Ishikawa (cell line): ENCODE measurements at regions not wholly inside any gene's neighbourhood (a gene's known extent, or its start where the extent isn't known, plus 50 kb on each side); places are given as distances from the start of the nearest gene placed in this dataset.
A peak's percentile ranks its signal among the peaks of the same experiment; 100 is the strongest.

Experiments
- CEBPB ChIP-seq: IDR thresholded peaks from 2 replicates; pipeline ENCODE4 v1.6.1; 2012
- CREB1 ChIP-seq: IDR thresholded peaks from 2 replicates; pipeline ENCODE4 v1.6.1; 2012; ENCODE audit warnings: low read depth
- EGR1 ChIP-seq: IDR thresholded peaks from 2 replicates; pipeline ENCODE4 v1.6.1; 2012
- EP300 ChIP-seq: IDR thresholded peaks from 2 replicates; pipeline ENCODE4 v1.6.1; 2012; ENCODE audit warnings: borderline replicate concordance
- FOXM1 ChIP-seq: IDR thresholded peaks from 2 replicates; pipeline ENCODE4 v1.6.1; 2012; ENCODE audit warnings: low read depth, borderline replicate concordance
- NFIC ChIP-seq: IDR thresholded peaks from 2 replicates; pipeline ENCODE4 v1.6.1; 2012
- RAD21 ChIP-seq: IDR thresholded peaks from 2 replicates; pipeline ENCODE4 v1.6.1; 2012; ENCODE audit warnings: low read depth
- REST ChIP-seq: IDR thresholded peaks from 2 replicates; pipeline ENCODE4 v1.6.1; 2012; ENCODE audit warnings: low read depth, mild to moderate bottlenecking
- TAF1 ChIP-seq: IDR thresholded peaks from 2 replicates; pipeline ENCODE4 v1.6.1; 2012; ENCODE audit warnings: low read depth, mild to moderate bottlenecking
- TCF12 ChIP-seq: IDR thresholded peaks from 2 replicates; pipeline ENCODE4 v1.6.1; 2012; ENCODE audit warnings: low read depth
- TEAD4 ChIP-seq: IDR thresholded peaks from 2 replicates; pipeline ENCODE4 v1.6.1; 2012
- USF1 ChIP-seq: IDR thresholded peaks from 2 replicates; pipeline ENCODE4 v1.6.1; 2012
- YY1 ChIP-seq: IDR thresholded peaks from 2 replicates; pipeline ENCODE4 v1.6.1; 2012; ENCODE audit warnings: low read depth
- ZBTB7A ChIP-seq: IDR thresholded peaks from 2 replicates; pipeline ENCODE4 v1.6.1; 2012; ENCODE audit warnings: low read depth
- TF ChIP-seq, protein P1 (sequence below): IDR thresholded peaks from 2 replicates; pipeline ENCODE4 v1.6.1; 2012

DNA sequence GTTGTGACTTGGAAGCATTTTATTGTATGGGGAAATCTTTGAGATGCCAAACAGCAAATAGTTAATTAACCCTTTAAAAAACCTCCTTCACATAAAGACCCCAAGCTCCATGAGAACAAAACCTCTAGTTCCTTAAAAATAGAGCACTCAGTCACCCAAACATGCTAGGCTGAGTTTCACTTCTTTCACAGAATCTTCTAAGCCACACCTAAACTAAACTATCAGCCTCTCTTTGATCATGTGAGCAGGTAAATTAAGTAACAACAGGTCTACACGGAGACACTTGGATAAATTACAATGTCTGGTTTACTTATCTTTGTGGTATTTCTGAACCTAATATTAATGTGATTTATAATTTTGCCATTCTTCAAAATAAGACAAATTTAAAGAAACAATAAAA lies 205.2 kb upstream of the MARCKS start:
- TF ChIP-seq, protein P1, sequence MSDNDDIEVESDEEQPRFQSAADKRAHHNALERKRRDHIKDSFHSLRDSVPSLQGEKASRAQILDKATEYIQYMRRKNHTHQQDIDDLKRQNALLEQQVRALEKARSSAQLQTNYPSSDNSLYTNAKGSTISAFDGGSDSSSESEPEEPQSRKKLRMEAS = no peak
- TF ChIP-seq EGR1 (no peak), TCF12 (no peak), TEAD4 (no peak), EP300 (no peak), ZBTB7A (no peak), CEBPB (no peak)

DNA sequence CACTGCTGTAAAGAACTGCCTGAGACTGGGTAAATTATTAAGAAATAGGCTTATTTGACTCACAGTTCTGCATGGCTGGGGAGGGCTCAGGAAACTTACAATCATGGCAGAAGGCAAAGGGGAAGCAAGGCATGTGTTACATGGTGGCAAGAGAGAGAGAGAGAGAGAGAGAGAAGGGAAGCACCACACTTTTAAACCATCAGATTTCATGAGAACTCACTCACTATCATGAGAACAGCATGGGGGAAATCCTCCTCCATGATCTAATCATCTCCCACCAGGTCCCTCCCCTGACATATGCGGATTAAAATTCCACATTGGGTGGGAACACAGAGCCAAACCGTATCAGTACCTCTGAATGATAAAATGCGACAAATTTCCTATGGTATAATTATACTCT lies 203.9 kb upstream of the MARCKS start:
- TF ChIP-seq TAF1 = no peak
- TF ChIP-seq EP300 = no peak
- TF ChIP-seq REST = no peak
- TF ChIP-seq TEAD4 = no peak
- no peak for TF ChIP-seq CREB1
- no peak for TF ChIP-seq NFIC
- TF ChIP-seq CEBPB = no peak

GRCh38 chr6:113654396-113654795 lies 202.7 kb upstream of the MARCKS start:
- peak; percentile 60; the same call in 1 of the 2 replicates for TF ChIP-seq CEBPB
- TF ChIP-seq REST = no peak
- no peak for TF ChIP-seq EGR1
- no peak for TF ChIP-seq TAF1
- TF ChIP-seq EP300 = peak; percentile 73; the same call in 1 of the 2 replicates
- TF ChIP-seq NFIC = peak; percentile 84
- peak; percentile 70 for TF ChIP-seq TEAD4
- no peak for TF ChIP-seq FOXM1
- no peak for TF ChIP-seq CREB1
- no peak for TF ChIP-seq YY1
- peak; percentile 72 for TF ChIP-seq TCF12
- no peak for TF ChIP-seq ZBTB7A
- TF ChIP-seq USF1 = no peak
- TF ChIP-seq, protein P1 = no peak; the same call in 1 of the 2 replicates
- peak; percentile 14; the same call in 1 of the 2 replicates for TF ChIP-seq RAD21

GRCh38 chr6:113655761-113656160 lies 201.4 kb upstream of the MARCKS start:
- TF ChIP-seq TAF1 (no peak), CREB1 (no peak), TCF12 (no peak), YY1 (no peak), EGR1 (no peak), CEBPB (no peak), REST (no peak), ZBTB7A (no peak), NFIC (no peak)
- TF ChIP-seq, protein P1 = no peak

GRCh38 chr6:113659762-113660404 lies 197.3 kb upstream of the MARCKS start:
- TF ChIP-seq REST = no peak
- TF ChIP-seq FOXM1 = no peak
- TF ChIP-seq TAF1 = no peak
- no peak for TF ChIP-seq NFIC
- TF ChIP-seq EGR1 = no peak
- no peak for TF ChIP-seq EP300
- no peak for TF ChIP-seq ZBTB7A
- no peak for TF ChIP-seq CREB1
- no peak for TF ChIP-seq YY1
- no peak for TF ChIP-seq CEBPB
